OCI-LY1 (cell line): ENCODE measurements at regions not wholly inside any gene's neighbourhood (a gene's known extent, or its start where the extent isn't known, plus 50 kb on each side); places are given as distances from the start of the nearest gene placed in this dataset.

Source experiments
- CTCF ChIP-seq: fragments of 200-600 bp; sonication (generic), shearing (Covaris generic); IDR thresholded peaks from 2 replicates; pipeline ENCODE4 v1.5.1; 2017; ENCODE audit warnings: mild to moderate bottlenecking, antibody characterized with exemption, low read length, moderate library complexity, mixed read lengths
- EZH2 ChIP-seq: fragments of 200-600 bp; sonication (generic), shearing (Covaris generic); IDR thresholded peaks from 2 replicates; pipeline ENCODE4 v1.8.0; 2017; ENCODE audit warnings: borderline replicate concordance, mixed run types, mild to moderate bottlenecking, antibody characterized with exemption, low read length, moderate library complexity, mixed read lengths

GRCh38 chr21:25508364-25508763 is 98.9 kb downstream of the MRPL39 start:
- TF ChIP-seq CTCF (no peak), EZH2 (no peak)
